ENCODE measurements at regions not wholly inside any gene's neighbourhood (a gene's known extent, or its start where the extent isn't known, plus 50 kb on each side); places are given as distances from the start of the nearest gene placed in this dataset.

DNA sequence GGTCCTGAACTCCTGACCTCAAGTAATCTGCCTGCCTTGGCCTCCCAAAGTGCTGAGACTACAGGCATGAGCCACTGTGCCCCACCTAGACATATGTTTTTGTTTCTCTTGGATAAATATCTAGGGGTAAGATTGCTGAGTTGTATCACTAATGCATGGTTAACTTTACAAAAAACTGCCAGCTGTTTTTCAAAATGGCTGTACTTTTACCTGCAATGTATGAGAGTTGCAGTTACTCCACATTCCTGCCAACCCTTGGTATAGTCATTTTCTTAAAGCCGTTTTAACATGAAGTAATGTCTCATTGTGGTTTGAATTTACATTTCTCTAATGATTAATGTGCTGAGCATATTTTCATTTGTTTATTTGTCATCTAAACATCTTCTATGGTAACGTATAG, 289.7 kb downstream of the UTRN start:
- TF ChIP-seq POLR2A (IDR thresholded peaks at IDR 0.05) = no peak
- TF ChIP-seq, protein P1, sequence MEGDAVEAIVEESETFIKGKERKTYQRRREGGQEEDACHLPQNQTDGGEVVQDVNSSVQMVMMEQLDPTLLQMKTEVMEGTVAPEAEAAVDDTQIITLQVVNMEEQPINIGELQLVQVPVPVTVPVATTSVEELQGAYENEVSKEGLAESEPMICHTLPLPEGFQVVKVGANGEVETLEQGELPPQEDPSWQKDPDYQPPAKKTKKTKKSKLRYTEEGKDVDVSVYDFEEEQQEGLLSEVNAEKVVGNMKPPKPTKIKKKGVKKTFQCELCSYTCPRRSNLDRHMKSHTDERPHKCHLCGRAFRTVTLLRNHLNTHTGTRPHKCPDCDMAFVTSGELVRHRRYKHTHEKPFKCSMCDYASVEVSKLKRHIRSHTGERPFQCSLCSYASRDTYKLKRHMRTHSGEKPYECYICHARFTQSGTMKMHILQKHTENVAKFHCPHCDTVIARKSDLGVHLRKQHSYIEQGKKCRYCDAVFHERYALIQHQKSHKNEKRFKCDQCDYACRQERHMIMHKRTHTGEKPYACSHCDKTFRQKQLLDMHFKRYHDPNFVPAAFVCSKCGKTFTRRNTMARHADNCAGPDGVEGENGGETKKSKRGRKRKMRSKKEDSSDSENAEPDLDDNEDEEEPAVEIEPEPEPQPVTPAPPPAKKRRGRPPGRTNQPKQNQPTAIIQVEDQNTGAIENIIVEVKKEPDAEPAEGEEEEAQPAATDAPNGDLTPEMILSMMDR (IDR thresholded peaks at IDR 0.05) = no peak
- peaks cover 7% of the 10 kb centered on the region for H3K4me1 ChIP-seq
- ATAC-seq = no peak
- no peak for DNase-seq
- no peak overlapping the region for H3K4me3 ChIP-seq
- intact Hi-C loops (cut with DNase I) = no loop called here
- H3K27me3 ChIP-seq = no peaks in the 10 kb centered on the region
- no peak overlapping the region for H3K27ac ChIP-seq
- 95 to 96% methylated on average over 2 of the region's 2 CpGs for WGBS, 2 donors
- peaks cover 0 to 5% of the 10 kb centered on the region in 2 donors for H3K36me3 ChIP-seq (replicated peaks in 1 of 2; ENCODE audit: insufficient read depth in 1 of 2, low read depth in 2 of 2)
- no peaks in the 10 kb centered on the region for H3K9me3 ChIP-seq

GRCh38 chr6:144575327-144575726, 290.2 kb downstream of the UTRN start:
- H3K27ac ChIP-seq = no peak overlapping the region
- intact Hi-C loops (cut with DNase I) = no loop called here
- no peaks in the 10 kb centered on the region for H3K9me3 ChIP-seq
- no peak for TF ChIP-seq POLR2A (IDR thresholded peaks at IDR 0.05)
- TF ChIP-seq, protein P1 (IDR thresholded peaks at IDR 0.05) = no peak
- H3K36me3 ChIP-seq (replicated peaks in 1 of 2; ENCODE audit: insufficient read depth in 1 of 2, low read depth in 2 of 2) = peaks cover 0 to 5% of the 10 kb centered on the region in 2 donors
- DNase-seq (no peak), ATAC-seq (no peak)
- H3K4me3 ChIP-seq = no peak overlapping the region
- WGBS, 2 donors = 82 to 89% methylated on average over 3 of the region's 3 CpGs
- no peaks in the 10 kb centered on the region for H3K27me3 ChIP-seq
- H3K4me1 ChIP-seq = peaks cover 7% of the 10 kb centered on the region

- WGBS, 2 donors = 89 to 94% methylated on average over 6 of the region's 6 CpGs
- Histone ChIP-seq H3K9me3 (no peaks in the 10 kb centered on the region), H3K27me3 (no peaks in the 10 kb centered on the region), H3K4me3 (no peak overlapping the region), H3K27ac (no peak overlapping the region), H3K4me1 (peaks cover 7% of the 10 kb centered on the region), H3K36me3 (replicated peaks in 1 of 2; ENCODE audit: insufficient read depth in 1 of 2, low read depth in 2 of 2) (peaks cover 0 to 5% of the 10 kb centered on the region in 2 donors)
- intact Hi-C loops (cut with DNase I) = no loop called here
- ATAC-seq (no peak), DNase-seq (no peak)
- TF ChIP-seq, protein P1 (IDR thresholded peaks at IDR 0.05) = no peak
- no peak for TF ChIP-seq POLR2A (IDR thresholded peaks at IDR 0.05)
Measured at GRCh38 chr6:144576871-144577270, 291.7 kb downstream of the UTRN start.

DNA sequence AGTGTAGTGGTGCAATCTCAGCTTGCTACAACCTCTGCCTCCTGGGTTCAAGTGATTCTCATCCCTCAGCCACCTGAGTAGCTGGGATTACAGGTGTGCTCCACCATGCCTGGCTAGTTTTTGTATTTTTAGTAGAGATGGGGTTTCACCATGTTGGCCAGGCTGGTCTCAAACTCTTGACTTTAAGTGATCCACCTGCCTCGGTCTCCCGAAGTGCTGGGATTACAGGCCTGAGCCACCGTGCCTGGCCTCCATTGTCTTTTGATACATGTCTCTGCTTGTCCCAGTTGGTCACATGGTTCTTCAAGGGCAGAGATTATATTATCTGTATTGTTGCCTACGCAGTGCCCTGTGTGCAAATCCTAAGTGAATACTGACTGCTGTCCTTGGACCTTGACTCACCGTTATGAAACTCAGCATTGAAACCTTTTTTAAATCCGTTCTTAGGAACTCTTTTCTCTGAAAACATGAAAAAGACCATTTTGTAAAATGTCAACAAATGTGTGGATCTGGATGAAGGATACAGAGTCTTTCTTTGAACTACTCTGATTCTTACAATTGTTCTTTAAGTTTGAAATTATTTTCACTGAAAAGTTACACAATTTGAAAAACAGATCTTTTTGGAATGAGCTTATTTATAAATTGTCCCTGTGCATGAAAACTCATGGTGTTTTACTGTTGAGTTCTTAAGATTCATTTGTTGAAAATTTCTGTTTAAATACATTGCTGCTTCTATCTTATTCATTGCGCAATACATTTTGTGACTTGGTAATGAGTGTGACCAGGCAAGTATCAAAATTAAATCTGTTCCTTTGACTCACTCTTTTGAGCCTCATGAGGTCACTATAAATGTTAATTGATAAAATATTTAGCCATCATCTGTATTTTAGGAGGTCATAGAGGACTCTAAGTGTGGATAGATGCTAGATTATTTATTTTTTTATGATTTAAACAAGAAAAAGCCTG, 293.5 kb downstream of the UTRN start:
- no peaks in the 10 kb centered on the region for H3K9me3 ChIP-seq
- peaks cover 0 to 5% of the 10 kb centered on the region in 2 donors for H3K36me3 ChIP-seq (replicated peaks in 1 of 2; ENCODE audit: insufficient read depth in 1 of 2, low read depth in 2 of 2)
- TF ChIP-seq, protein P1 (IDR thresholded peaks at IDR 0.05) = no peak
- no peak for TF ChIP-seq POLR2A (IDR thresholded peaks at IDR 0.05)
- intact Hi-C loops (cut with DNase I) = no loop called here
- ATAC-seq (peak; percentile 56), DNase-seq (no peak)
- H3K4me3 ChIP-seq = no peak overlapping the region
- no peak overlapping the region for H3K27ac ChIP-seq
- 58 to 70% methylated on average over 7 of the region's 7 CpGs for WGBS, 2 donors
- H3K27me3 ChIP-seq = no peaks in the 10 kb centered on the region
- peaks cover 7% of the 10 kb centered on the region for H3K4me1 ChIP-seq
